Stimulated activated CD4-positive, alpha-beta T cell treated with anti-CD3 and anti-CD28 coated beads, Interleukin-2, amount 100 ng/mL, for 48 hours (primary cell): ENCODE measurements at regions not wholly inside any gene's neighbourhood (a gene's known extent, or its start where the extent isn't known, plus 50 kb on each side); places are given as distances from the start of the nearest gene placed in this dataset.

Source experiments
- DNase-seq, 2 donors: peaks; one replicate each; pipeline ENCODE4 v3.0.0-alpha.2; 2020

GRCh38 chr2:120480903-120481445, 135.0 kb downstream of the INHBB start:
- DNase-seq = no peak

GRCh38 chr2:120481446-120482194, 135.7 kb downstream of the INHBB start:
- no peak for DNase-seq

GRCh38 chr2:120482334-120482733, 136.4 kb downstream of the INHBB start:
- DNase-seq = no peak

- DNase-seq = no peak
These were observed 137.4 kb downstream of the INHBB start for GRCh38 chr2:120483355-120483754.

- no peak for DNase-seq
These were observed 139.2 kb downstream of the INHBB start for GRCh38 chr2:120485096-120485495.

- no peak for DNase-seq
These were observed 140.5 kb downstream of the INHBB start for GRCh38 chr2:120486441-120486840.

- DNase-seq = no peak
These were observed 141.0 kb downstream of the INHBB start for GRCh38 chr2:120486946-120487345.

- no peak for DNase-seq
These were observed 142.6 kb downstream of the INHBB start for GRCh38 chr2:120488531-120488930.

- no peak for DNase-seq
These were observed 143.1 kb downstream of the INHBB start for GRCh38 chr2:120489023-120489422.

- DNase-seq = no peak
These were observed 144.3 kb downstream of the INHBB start for GRCh38 chr2:120490091-120490798.

GRCh38 chr2:120491111-120491625, 145.2 kb downstream of the INHBB start:
- no peak for DNase-seq

- DNase-seq = no peak
These were observed 147.3 kb downstream of the INHBB start for GRCh38 chr2:120493231-120493630.

- no peak for DNase-seq
These were observed 148.5 kb downstream of the INHBB start for GRCh38 chr2:120494446-120494845.

GRCh38 chr2:120495586-120495985, 149.7 kb downstream of the INHBB start:
- DNase-seq = no peak

GRCh38 chr2:120496235-120496634, 150.3 kb downstream of the INHBB start:
- no peak for DNase-seq

- DNase-seq = no peak
These were observed 150.8 kb downstream of the INHBB start for GRCh38 chr2:120496759-120497158.

GRCh38 chr2:120497261-120497977, 151.5 kb downstream of the INHBB start:
- DNase-seq = no peak

- DNase-seq = no peak
These were observed 152.2 kb downstream of the INHBB start for GRCh38 chr2:120498121-120498520.

- no peak for DNase-seq
These were observed 152.8 kb downstream of the INHBB start for GRCh38 chr2:120498576-120499394.

GRCh38 chr2:120499784-120500495, 154.0 kb downstream of the INHBB start:
- DNase-seq = no peak

- DNase-seq = no peak
These were observed 155.7 kb downstream of the INHBB start for GRCh38 chr2:120501591-120501990.

GRCh38 chr2:120502357-120502756, 156.4 kb downstream of the INHBB start:
- DNase-seq = no peak
